Neural progenitor cell (in vitro differentiated cells): ENCODE measurements at regions not wholly inside any gene's neighbourhood (a gene's known extent, or its start where the extent isn't known, plus 50 kb on each side); places are given as distances from the start of the nearest gene placed in this dataset.

ENCODE experiments used
- DNase-seq: peaks from one replicate; pipeline ENCODE4 v3.0.0-alpha.2; 2016; ENCODE audit warnings: low spot score
- H2AFZ ChIP-seq: fragments of 200-600 bp; sonication (generic); replicated peaks from 2 replicates; pipeline ENCODE4 v1.6.1; 2016; ENCODE audit warnings: antibody characterized with exemption
- H3F3A ChIP-seq: fragments of 200-600 bp; sonication (generic); 2 replicates; pipeline ENCODE4 v1.6.1; 2016; ENCODE audit warnings: antibody characterized with exemption, low read depth
- H3K27ac ChIP-seq: fragments of 200-600 bp; sonication (generic); 2 replicates; pipeline ENCODE4 v1.5.1; 2016; ENCODE audit warnings: mild to moderate bottlenecking
- H3K27me3 ChIP-seq: fragments of 200-600 bp; sonication (generic); 2 replicates; pipeline ENCODE4 v1.6.1; 2016; ENCODE audit warnings: mild to moderate bottlenecking, moderate library complexity
- H3K36me3 ChIP-seq: fragments of 200-600 bp; sonication (generic); 2 replicates; pipeline ENCODE4 v1.5.1; 2016
- H3K4me1 ChIP-seq: fragments of 200-600 bp; sonication (generic); 2 replicates; pipeline ENCODE4 v1.6.1; 2016; ENCODE audit warnings: mixed run types
- H3K4me2 ChIP-seq: fragments of 200-600 bp; sonication (generic); 2 replicates; pipeline ENCODE4 v1.6.1; 2016
- H3K4me3 ChIP-seq: fragments of 200-600 bp; sonication (generic); 2 replicates; pipeline ENCODE4 v1.5.1; 2016
- H3K79me2 ChIP-seq: fragments of 200-600 bp; sonication (generic); 2 replicates; pipeline ENCODE4 v1.6.1; 2016; ENCODE audit warnings: low read depth
- H3K9ac ChIP-seq: fragments of 200-600 bp; sonication (generic); 2 replicates; pipeline ENCODE4 v1.6.1; 2016
- H3K9me3 ChIP-seq: fragments of 200-600 bp; sonication (generic); 2 replicates; pipeline ENCODE4 v1.5.1; 2016; ENCODE audit warnings: low read depth
- H4K20me1 ChIP-seq: fragments of 200-600 bp; sonication (generic); 2 replicates; pipeline ENCODE4 v1.6.1; 2016; ENCODE audit warnings: low read depth
- H3K27ac Mint-ChIP-seq: 3 replicates; pipeline ENCODE4 v1.8.0; 2021; ENCODE audit warnings: mixed read lengths
- H3K27me3 Mint-ChIP-seq: 2 replicates; pipeline ENCODE4 v1.8.0; 2022; ENCODE audit warnings: low read depth, mild to moderate bottlenecking, inconsistent platforms, moderate library complexity, mixed read lengths; ENCODE audit not compliant: insufficient read depth
- H3K36me3 Mint-ChIP-seq: 3 replicates; pipeline ENCODE4 v1.8.0; 2021; ENCODE audit warnings: mixed read lengths
- H3K4me1 Mint-ChIP-seq: 3 replicates; pipeline ENCODE4 v1.8.0; 2021; ENCODE audit warnings: mixed read lengths
- H3K4me3 Mint-ChIP-seq: 3 replicates; pipeline ENCODE4 v1.8.0; 2021; ENCODE audit warnings: mild to moderate bottlenecking, moderate library complexity, mixed read lengths
- H3K9me3 Mint-ChIP-seq: 3 replicates; pipeline ENCODE4 v1.8.0; 2020; ENCODE audit warnings: mixed read lengths
- EZH2 ChIP-seq: fragments of 200-600 bp; sonication (generic); IDR thresholded peaks from 2 replicates; pipeline ENCODE4 v1.6.1; 2017; ENCODE audit warnings: antibody characterized with exemption, mild to moderate bottlenecking, moderate library complexity
- EZH2phosphoT487 ChIP-seq: fragments of 200-600 bp; sonication (generic); IDR thresholded peaks from 2 replicates; pipeline ENCODE4 v1.6.1; 2017; ENCODE audit warnings: antibody characterized with exemption
- TF ChIP-seq, protein P1 (sequence below): fragments of 200-600 bp; sonication (generic); IDR thresholded peaks from 2 replicates; pipeline ENCODE4 v1.5.1; 2017; ENCODE audit warnings: antibody characterized with exemption, mild to moderate bottlenecking

DNA sequence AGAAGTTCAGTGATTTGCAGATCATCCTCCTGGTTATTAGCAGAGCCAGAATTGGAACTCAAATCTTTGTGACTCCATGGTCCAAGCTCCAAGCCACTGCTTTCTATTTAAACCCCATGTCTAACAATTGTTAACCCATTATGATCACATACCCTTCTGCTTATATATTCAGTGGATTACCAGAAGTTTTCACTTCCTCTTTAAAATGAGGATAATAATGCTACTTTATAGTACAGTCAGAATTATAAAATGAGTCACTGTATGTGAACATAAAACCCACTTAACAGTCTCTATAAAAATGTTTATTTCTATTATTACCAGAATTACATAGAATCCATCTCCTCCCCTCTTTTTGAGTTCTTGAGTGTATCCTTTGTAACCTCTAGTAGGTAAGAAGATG lies 550.7 kb upstream of the DPPA4 start:
- no peak for DNase-seq
- Mint-ChIP-seq H3K27ac (no peak overlapping the region), H3K36me3 (peaks cover 3% of the 10 kb centered on the region), H3K4me3 (no peak overlapping the region), H3K4me1 (no peaks in the 10 kb centered on the region), H3K27me3 (no peaks in the 10 kb centered on the region), H3K9me3 (peaks cover 19% of the 10 kb centered on the region)
- Histone ChIP-seq H3K4me1 (no peaks in the 10 kb centered on the region), H3K4me3 (no peak overlapping the region), H3K9ac (no peak overlapping the region), H3K9me3 (peaks cover 6% of the 10 kb centered on the region), H2AFZ (no peak overlapping the region), H3K36me3 (no peaks in the 10 kb centered on the region), H3K27me3 (no peaks in the 10 kb centered on the region), H4K20me1 (no peaks in the 10 kb centered on the region), H3K79me2 (no peaks in the 10 kb centered on the region), H3F3A (no peaks in the 10 kb centered on the region), H3K27ac (no peak overlapping the region), H3K4me2 (no peak overlapping the region)
- TF ChIP-seq, protein P1, sequence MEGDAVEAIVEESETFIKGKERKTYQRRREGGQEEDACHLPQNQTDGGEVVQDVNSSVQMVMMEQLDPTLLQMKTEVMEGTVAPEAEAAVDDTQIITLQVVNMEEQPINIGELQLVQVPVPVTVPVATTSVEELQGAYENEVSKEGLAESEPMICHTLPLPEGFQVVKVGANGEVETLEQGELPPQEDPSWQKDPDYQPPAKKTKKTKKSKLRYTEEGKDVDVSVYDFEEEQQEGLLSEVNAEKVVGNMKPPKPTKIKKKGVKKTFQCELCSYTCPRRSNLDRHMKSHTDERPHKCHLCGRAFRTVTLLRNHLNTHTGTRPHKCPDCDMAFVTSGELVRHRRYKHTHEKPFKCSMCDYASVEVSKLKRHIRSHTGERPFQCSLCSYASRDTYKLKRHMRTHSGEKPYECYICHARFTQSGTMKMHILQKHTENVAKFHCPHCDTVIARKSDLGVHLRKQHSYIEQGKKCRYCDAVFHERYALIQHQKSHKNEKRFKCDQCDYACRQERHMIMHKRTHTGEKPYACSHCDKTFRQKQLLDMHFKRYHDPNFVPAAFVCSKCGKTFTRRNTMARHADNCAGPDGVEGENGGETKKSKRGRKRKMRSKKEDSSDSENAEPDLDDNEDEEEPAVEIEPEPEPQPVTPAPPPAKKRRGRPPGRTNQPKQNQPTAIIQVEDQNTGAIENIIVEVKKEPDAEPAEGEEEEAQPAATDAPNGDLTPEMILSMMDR, result no peak
- TF ChIP-seq EZH2phosphoT487 (no peak), EZH2 (no peak)

DNA sequence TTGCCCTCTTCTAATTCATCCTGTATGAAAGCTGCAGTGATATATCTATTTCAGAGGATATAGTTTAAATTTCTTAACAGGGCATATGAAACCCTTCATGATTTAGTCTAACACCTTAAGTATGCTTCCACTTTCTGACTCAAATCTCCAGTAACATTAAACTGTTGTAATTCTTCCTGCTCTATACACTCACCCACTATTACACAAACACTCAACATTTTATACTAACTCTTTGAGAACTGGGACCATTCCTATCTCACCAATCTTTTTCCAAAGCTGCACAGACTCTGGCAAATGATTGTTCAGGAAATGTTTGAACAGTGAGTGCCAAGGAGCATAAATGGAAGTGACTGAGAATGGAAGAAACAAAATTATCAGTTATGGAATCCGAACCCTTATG lies 560.4 kb upstream of the DPPA4 start:
- Histone ChIP-seq H3K9ac (no peak overlapping the region), H3K9me3 (no peaks in the 10 kb centered on the region), H3K27ac (no peak overlapping the region), H3K4me3 (no peak overlapping the region), H3K36me3 (no peaks in the 10 kb centered on the region), H3K4me1 (peaks cover 13% of the 10 kb centered on the region), H3K27me3 (peaks cover 21% of the 10 kb centered on the region), H3F3A (no peaks in the 10 kb centered on the region), H4K20me1 (peaks cover 4% of the 10 kb centered on the region), H3K4me2 (no peak overlapping the region), H2AFZ (no peak overlapping the region), H3K79me2 (no peaks in the 10 kb centered on the region)
- Mint-ChIP-seq H3K9me3 (peaks cover 8% of the 10 kb centered on the region), H3K4me1 (peaks cover 25% of the 10 kb centered on the region), H3K27ac (no peak overlapping the region), H3K4me3 (no peak overlapping the region), H3K27me3 (peaks cover 5% of the 10 kb centered on the region), H3K36me3 (no peaks in the 10 kb centered on the region)
- DNase-seq, result no peak
- no peak for TF ChIP-seq EZH2phosphoT487
- TF ChIP-seq, protein P1, result no peak
- no peak for TF ChIP-seq EZH2

DNA sequence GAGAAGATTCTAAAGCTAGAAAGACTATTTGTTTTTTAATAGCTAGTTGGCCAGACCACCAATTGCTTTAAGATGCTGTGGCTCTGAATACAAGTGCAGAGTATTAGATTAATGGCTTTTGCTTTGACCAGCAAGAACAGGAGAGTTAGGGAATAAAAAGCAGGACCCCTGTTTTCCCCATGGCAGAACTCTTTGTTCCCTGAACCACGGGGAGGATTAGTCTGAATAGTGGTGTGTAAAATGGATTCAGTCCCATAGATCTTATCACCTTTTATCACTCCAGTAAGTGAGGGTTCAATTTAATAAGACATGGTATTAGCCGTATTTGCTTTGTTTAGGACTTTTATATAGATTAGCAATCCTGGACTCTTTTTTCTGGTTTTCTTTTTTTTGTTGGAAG lies 562.6 kb upstream of the DPPA4 start:
- no peaks in the 10 kb centered on the region for H3K36me3 ChIP-seq
- peak overlapping the region; percentile 65 for H3K27ac Mint-ChIP-seq
- peaks cover 25% of the 10 kb centered on the region for H3K4me1 Mint-ChIP-seq
- peak; percentile 69 for DNase-seq
- H2AFZ ChIP-seq, result no peak overlapping the region
- no peak overlapping the region for H3K4me3 ChIP-seq
- peak; percentile 96 for TF ChIP-seq EZH2phosphoT487
- no peak for TF ChIP-seq EZH2
- H4K20me1 ChIP-seq, result peaks cover 4% of the 10 kb centered on the region
- H3K27me3 Mint-ChIP-seq, result peaks cover 5% of the 10 kb centered on the region
- peak overlapping the region; percentile 4 for H3K4me2 ChIP-seq
- H3F3A ChIP-seq, result no peaks in the 10 kb centered on the region
- H3K79me2 ChIP-seq, result no peaks in the 10 kb centered on the region
- no peak overlapping the region for H3K9ac ChIP-seq
- H3K4me1 ChIP-seq, result peaks cover 13% of the 10 kb centered on the region
- no peak overlapping the region for H3K27ac ChIP-seq
- no peaks in the 10 kb centered on the region for H3K9me3 ChIP-seq
- peaks cover 4% of the 10 kb centered on the region for H3K9me3 Mint-ChIP-seq
- H3K4me3 Mint-ChIP-seq, result peak overlapping the region; percentile 40
- peaks cover 1% of the 10 kb centered on the region for H3K36me3 Mint-ChIP-seq
- peaks cover 21% of the 10 kb centered on the region for H3K27me3 ChIP-seq

DNA sequence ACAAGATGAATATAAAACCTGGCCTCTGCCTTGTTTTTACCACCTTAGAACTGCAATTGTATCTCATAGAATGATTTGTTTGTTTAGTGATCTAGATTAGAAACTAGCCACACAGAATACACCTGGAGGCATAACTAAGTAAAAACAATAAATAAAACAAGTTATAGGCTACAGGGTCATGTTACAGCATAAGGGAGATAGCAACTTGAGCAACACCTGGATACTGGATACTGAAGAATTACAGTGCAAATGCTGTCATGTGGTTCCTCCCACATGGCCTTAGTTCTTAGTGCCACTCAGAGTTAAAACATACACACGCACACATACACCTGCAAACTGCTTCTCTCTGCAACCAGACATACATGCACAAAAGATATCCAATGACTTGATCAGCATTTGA lies 563.4 kb upstream of the DPPA4 start:
- H2AFZ ChIP-seq, result no peak overlapping the region
- H3K27me3 Mint-ChIP-seq, result peaks cover 5% of the 10 kb centered on the region
- no peak for DNase-seq
- H3K4me1 ChIP-seq, result peaks cover 13% of the 10 kb centered on the region
- H3K4me3 ChIP-seq, result no peak overlapping the region
- H3K36me3 ChIP-seq, result no peaks in the 10 kb centered on the region
- TF ChIP-seq, protein P1, result no peak
- no peak for TF ChIP-seq EZH2
- TF ChIP-seq EZH2phosphoT487, result no peak
- H3K9me3 Mint-ChIP-seq, result peaks cover 6% of the 10 kb centered on the region
- no peaks in the 10 kb centered on the region for H3F3A ChIP-seq
- H3K27ac ChIP-seq, result no peak overlapping the region
- peak overlapping the region; percentile 4 for H3K4me2 ChIP-seq
- no peaks in the 10 kb centered on the region for H3K9me3 ChIP-seq
- peaks cover 1% of the 10 kb centered on the region for H3K36me3 Mint-ChIP-seq
- peaks cover 25% of the 10 kb centered on the region for H3K4me1 Mint-ChIP-seq
- no peak overlapping the region for H3K4me3 Mint-ChIP-seq
- H4K20me1 ChIP-seq, result peaks cover 4% of the 10 kb centered on the region
- H3K27ac Mint-ChIP-seq, result no peak overlapping the region
- no peak overlapping the region for H3K9ac ChIP-seq
- H3K79me2 ChIP-seq, result no peaks in the 10 kb centered on the region
- peaks cover 21% of the 10 kb centered on the region for H3K27me3 ChIP-seq
